GM03348 (cell line): ENCODE measurements at regions not wholly inside any gene's neighbourhood (a gene's known extent, or its start where the extent isn't known, plus 50 kb on each side); places are given as distances from the start of the nearest gene placed in this dataset.

Experiments
- DNase-seq: peaks from one replicate; pipeline ENCODE4 v3.0.0; 2012; ENCODE audit warnings: low spot score

DNA sequence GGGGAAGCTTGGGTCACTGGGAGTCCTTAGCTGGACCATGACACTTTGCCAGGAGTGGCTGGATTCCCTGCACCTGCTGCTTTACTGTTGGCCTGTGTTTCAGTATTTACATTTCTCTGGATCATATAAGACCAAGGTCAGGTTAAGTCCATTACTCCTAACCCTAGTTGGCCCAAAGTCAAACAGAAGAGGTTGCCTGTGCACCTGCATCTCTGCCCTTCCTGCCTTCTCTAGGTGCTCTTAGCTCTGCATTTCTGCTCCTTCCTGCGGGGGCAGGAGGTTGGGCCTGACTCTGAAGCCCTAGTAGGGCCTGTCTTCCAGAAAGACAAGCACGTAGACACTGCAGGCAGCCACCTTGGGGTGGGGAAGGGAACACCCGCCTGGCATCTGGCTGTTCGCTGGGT, 124.3 kb downstream of the RPLP1 start:
- DNase-seq = no peak

DNA sequence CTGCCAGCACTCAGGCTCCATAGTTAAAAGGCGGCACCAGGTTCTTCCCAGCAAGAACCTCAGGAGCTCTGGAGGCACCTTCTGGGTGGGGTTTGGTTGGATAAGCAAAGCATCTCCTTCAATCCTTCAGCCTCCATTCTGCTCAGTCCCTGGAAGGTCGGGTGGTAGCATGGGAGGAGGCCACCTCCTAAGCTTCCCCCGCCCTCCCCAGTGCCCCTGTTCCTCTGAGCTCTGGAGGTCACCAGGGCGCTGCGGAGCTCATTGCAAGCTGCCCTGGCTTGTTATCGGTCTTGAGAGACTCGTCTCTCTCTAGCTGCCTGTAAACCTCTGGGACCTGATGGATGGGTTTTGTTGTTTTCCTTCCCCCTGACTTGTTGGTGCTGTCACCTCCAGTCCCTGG, 124.8 kb downstream of the RPLP1 start:
- DNase-seq = no peak

DNA sequence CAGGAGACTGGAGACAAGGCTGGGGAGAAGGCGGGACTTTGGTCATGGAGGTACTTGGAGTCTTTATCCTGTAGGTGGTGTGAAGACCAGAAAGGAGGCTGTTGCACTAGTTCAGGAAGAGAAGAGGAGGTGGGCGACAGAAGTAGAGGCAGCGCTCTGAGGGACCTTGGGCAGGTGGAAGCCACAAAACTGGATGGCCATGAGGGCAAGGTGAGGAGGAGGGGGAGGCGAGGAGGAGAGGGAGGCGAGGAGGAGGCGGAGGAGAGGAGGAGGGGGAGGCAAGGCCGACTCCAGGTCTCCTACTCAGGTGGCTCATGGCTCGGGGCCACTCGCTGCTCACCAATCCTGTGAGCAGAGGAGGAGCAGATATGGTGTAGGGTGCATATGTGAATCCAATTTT, 125.6 kb downstream of the RPLP1 start:
- no peak for DNase-seq

DNA sequence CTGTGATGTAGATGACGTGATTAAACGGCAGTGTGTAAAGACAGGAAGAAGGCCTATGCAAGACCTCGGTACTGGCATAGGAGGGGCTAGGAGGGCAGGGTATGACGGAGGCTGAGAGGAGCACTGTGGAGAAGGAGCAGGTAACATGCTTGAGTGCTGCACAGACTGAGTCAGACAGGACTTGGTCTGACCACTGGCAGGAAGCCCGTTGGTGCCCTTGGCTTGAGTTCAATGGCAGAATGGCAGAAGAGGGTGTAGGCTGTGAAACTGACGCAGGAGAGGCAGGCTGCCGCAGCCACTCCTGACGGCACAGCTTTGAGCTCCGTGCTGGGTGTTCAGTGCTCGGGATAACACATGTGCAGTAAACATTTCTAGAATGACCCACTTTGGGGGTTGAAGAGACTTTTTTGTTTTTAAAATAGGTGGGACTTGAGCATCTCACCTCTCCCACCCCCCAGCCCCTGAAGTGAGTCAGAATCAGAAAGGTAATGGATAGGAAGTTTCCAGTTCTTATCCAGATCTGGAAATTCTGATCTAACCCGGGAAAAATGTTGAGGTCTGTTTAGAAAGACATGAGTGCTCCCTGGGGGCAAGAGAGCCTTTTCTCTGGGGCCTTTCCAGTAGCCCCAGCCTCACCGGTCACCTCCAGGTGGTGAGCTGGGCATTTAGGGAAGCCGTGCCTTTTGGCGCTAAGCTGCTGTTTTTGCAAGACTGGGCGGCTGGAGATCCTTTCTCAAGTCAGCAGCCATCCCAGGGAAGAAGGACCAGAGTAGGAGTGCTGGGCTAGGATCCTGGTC, 126.4 kb downstream of the RPLP1 start:
- no peak for DNase-seq

DNA sequence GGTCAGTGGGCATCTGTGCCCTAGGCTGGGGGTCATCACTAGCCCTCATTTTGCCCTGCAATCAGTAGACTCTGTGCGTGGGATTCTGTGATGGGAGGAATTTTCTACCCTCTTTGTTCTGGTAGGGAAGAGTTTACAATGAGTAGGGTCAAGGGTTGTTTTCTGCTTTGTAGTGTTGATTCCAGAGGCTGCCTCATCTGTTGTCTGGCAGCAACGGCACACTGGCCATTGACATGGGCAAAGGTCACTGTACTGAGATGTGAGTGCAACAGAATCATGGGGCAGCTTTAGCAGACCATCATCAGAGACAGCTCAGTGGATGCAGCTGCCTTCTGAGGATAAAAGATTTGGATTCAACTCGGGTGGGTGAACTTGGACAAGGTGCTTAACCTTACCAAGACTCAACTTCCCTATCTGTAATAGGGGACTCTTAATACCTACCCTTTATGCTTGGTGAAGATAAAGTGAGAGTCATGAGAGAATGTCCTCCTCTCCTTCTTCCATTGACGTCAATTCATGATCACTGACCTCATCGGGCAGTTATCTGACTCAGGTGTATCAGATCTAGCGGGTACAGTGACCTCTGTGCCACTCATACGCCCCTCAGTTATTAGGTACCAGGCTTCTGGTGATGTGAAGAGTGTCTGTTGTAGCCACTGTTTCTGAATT, 127.5 kb downstream of the RPLP1 start:
- DNase-seq = no peak

DNA sequence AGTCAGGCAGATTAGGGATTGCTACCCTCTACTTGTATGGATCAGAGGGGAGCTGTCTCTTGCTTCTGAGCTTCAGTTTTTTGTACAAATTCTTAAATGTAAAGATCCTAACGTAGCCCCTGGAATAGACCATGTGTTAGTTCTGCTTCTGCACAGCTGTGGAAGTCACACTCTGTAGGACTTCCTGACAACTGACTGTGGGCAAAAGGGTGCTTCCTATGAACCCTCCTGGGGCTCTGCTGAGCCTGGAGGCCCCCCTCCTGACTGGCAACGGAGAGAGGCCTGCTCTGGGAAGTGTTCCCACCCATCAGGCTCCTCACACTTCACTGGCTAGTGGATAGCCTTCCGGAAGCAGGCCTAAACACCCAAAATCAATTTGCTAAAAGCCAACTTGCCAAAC, 131.0 kb downstream of the RPLP1 start:
- DNase-seq = no peak

DNA sequence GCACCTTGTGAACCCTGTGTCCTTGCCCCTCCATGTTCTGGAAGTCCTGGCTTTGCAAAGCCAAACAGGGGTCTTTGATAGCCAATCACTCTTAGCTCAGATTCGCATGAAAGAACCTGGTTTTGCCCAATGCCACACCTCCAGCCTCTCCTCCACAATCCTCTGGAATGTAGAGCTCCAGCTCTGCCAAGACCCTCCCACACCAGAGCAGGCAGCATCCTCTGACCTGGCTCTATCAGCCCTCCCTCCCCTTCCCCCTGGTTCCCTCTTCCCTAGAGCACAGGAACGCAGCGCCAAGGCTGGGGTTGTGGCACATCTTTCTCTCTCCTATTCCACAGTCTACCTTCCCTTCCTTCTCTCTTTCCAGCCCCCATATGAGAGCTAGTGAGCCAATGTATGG, 133.3 kb downstream of the RPLP1 start:
- no peak for DNase-seq

DNA sequence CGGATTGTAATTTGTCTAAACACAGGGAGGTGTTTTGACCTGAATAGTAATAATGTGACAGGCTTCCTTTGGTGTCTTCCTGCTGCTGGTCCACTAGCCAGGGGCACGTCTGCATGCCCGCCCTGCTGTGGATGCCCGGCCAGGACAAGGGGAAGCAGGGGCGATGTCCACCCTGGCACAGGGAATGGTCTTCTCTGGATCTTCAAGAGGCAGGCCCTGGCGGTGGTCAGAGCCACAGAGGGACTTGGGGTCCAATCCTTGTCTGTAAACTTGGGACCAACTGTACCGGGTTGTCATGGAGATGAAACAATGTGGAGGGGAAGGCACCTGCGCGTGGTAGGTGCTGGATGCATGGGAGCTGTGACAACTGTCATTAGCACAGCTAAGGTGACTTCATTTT, 134.1 kb downstream of the RPLP1 start:
- no peak for DNase-seq

DNA sequence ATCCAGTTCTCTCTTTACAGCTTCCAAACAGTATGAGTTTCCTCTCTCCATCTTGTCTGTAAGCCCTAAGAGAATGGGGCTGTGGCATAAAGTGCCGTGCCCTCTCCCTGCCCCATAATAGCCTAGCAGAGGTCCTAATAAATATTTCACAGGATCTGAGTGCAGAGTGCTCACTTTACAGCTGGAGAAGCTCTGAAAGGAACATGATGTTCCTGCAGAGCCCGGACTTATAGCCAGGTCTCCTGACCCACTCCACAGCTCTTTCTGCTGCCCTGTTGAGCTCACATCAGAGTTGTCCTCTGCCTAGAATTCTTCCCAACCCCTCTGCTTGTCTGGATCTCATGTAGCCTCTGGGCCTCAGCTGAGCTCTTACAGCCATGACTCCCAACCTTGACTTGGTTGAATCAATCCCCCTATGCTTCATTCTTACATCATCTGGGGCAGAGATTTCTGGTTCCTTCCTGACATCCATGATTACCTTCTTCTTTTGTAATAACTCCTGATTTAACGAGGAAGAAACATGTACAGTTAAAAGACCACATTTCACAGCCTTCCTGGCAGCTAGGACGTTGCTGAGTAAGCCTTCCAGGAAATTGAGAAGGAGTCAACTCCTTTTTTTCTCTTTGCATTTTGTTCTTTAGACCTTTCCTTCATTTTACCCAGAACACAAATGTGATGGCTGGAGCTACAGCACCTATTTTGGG, 135.3 kb downstream of the RPLP1 start:
- DNase-seq = no peak

DNA sequence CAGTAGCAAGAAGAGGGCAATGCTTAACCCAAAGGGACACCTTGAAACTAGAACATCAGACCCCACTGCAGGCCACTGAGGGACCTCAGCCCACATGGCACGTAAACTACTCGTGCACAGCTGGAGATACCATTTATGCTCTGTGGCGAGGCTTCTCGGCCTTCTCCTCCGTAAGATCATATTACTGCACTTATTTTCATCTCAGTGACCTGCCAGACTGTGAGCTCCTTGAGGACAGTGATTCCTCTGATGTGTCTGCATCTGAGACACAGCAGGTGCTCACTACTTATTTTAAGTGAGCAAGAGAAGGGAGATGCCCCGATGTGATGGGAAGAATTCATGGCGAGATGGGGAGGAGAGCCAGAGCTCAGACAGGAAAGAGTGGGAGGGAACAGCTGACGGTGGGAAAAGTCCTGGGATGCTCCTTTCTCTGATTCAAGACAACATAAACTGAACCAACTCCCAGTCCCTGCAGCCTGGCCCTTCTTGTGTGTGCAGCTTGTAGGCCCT, 137.6 kb downstream of the RPLP1 start:
- DNase-seq = no peak

DNA sequence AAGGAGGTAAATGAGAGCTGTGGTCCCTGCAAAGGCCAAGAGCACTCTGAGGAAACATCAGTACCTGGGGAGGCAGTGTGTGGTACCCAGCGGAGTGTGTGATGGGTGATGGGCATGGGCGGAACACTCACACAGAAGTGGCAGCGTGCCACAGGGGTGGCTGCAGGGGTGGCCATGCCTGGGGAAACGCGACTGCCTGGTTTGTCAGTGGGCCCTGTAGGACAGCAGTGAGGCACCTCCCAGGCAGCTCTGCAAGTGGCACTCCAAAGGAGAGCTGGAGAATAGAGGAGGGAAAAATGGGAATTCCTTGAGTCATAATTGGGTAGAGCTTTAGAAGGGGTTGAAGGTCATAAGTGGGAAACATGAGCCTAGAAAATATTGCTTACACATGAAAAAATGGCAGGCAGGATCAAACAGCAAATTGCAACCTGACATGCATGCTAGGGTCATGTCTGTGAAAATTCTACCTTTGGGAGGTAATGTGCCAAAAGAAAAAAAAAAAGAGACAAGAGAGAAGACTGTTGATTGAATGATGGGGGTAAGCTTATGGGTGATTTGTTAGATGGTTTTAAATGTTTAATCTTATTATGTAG, 138.4 kb downstream of the RPLP1 start:
- no peak for DNase-seq

DNA sequence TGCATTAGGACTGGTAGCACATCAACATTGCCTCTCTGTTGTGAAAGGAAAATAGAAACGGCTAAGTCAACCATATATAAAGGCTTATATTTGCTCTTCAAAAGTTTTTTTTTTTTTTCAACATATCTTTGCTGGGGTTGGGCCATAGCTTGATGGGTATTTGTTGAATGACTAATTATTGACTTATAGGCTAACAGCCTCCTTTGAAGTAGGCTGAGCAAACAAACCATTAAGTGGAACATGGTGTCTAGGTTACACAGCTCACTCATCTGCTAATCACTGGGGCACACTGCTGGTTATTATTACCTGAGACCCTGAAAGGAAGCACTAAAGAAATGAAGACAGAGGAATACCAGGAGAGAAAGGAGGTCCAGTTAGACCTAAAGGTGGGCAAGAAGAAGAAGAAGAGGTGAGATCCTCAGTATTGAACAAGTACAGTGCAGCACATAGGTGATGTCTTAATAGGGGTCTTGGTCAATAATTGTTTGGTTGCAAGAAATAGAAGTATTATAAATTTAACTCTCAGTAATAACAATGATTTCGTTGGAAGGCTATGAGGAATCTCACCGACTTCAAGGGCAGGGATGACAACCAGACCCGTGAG, 139.4 kb downstream of the RPLP1 start:
- DNase-seq = no peak

DNA sequence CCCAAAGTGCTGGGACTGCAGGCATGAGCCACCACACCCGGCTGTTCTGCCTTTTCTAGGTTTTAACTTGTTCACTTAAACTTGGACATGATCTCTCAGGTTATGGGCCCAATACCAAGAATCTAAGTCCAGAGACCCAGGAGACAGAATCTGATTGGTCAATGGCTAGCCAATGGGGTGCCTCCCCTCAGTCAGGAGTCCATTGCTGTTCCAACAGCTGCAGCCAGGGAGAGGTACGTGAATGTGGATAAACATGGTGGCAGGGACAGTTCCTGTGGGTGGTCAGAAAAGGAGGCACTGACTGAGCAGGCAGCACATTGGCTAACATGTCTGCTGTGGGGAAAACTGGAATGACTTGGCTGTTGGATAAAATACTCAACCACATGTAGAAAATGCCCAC, 140.3 kb downstream of the RPLP1 start:
- DNase-seq = no peak

DNA sequence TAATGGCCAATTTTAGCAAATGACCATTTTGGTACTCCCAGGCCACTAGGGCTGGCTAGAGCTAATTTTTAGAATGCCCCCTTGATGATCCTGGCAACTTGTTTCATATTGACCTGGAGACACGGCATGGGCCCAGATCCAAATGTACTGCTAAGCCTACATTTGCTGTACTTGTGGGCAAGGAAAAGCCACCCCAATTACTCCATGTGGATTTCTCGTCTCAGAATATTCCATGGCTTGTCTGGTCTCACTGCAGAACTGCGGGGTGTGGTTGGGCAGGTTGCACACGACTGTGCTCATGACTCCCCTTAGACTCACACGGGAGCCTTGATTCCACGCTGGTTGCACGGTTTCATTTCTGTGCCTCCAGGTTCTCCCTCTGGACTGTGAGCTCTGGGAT, 140.9 kb downstream of the RPLP1 start:
- DNase-seq = no peak

DNA sequence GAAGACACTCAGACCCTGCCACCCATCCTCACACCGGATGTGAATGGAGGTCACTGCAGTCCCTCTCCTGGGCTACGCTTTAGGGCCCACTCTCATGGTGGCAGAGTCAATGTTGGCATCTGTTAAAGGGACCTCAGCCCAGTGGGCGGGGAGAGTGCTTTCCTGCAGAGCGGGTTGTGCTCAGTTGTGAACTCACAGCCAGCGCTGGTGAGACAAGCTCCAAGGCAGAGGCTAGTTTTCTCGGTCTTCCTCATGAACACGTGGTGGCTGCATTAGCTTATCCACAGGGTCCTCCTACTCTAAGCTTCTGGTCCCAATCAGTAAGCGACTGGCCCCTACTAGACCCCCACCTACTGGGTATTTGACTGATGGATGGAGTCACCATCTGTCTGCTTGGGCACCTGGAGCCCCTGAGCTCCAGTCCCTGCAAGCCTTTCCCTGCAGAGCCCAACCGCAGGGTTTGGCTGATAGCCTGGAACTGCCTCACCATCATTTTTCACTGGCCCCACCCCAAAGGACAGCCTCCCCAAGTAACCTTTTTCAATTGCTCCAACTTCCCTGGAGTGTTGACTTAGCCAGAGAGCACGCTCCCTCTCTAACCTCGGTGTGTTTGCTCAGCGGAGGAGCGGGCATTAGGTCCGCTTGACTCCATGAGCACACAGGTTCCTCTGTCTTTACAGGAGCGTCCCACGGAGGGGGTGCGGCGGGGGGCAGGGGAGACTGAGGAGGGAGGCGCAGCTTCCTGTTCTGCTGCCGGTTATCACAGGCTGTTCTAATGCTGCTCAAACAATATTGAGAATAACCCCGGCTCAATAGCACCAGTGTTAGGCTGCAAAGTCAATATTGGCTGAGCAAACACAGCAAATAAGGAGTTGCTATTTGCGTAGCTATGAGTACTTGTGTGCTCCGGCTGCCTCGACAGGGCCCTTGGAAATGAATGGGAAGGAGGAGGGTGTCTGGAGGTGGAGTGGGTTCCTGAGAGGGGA, 141.7 kb downstream of the RPLP1 start:
- DNase-seq = peak; percentile 51

DNA sequence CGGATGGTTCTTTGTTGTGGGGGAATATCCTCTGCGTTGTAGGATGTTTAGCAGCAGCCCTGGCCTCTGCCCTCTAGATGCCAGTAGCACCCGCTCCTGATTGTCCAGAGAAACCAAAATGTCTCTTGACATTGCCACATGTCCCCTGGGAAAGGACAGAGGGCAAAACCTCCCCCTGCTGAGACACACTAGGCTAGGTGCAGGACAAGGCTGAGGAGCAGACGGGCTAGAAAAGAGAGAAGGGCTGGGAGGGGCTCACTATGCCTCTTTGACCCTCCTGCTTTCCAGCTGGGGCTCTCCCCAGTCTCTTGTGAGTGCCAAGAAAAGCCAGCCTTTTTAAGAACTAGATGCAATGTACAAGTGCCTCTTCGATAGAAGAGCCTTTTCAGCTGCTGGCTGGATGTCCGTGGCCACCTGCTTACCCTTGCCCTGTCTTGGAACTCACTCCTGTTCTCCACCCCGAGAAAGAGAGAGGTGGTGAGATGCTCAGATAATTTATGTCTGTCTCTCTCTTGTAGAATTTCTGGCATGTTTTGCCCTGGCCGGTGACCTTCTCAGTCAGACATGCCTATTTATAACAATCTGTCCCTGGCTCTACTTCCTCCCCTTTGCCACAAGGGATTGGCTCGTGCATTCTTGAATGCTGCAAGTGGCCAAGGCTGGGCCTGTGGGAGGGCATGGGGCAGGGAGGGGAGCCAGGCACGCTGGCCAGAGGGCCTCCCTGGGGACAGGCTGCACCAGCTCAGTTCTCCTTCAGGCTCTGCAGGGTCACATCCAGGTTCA, 142.6 kb downstream of the RPLP1 start:
- peak; percentile 27 for DNase-seq

DNA sequence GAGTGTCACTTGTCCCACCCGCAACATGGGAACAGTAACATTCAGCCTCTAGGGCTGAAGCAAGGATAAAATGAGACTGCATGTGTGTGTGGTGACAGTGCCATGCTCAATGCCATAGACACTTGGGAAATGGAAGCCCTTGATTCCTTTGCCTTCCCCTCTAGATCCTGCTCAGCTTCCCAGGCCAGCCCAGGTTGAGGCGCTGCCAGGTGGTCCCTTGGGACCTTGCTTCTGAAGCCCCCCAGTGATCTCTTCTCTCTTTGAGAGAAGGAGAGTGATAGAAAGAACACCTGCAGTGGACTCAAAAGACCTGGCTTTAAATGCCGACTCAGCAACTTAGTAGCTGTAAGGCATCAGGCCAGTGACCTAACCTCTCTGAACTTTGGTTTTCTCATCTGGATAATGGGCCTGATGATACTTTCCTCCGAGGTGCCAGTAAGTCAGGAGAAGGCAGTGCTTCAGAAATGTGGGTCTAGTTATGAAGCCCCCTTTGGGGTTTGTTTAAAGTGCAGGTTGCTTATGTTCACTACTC, 144.5 kb downstream of the RPLP1 start:
- DNase-seq = no peak

DNA sequence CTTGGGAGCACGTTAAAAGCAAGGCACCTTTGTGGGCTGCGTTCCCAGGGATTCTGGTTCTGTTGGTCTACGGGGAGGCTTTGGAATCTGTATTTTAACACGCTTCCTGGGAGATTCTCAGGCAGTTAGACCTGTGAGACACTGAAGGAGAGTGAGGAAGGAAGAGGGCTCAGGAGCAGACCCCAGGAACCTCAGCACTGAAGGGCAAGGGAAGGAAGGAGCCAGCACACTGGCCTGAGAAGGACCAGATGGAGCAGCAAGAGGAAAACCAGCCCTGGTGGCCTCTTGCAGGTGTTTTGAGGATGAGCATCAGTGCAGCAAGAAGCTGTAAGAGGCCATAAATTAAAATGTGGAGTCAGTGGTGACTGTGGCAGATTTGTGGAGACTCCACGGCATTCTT, 146.7 kb downstream of the RPLP1 start:
- DNase-seq = no peak

DNA sequence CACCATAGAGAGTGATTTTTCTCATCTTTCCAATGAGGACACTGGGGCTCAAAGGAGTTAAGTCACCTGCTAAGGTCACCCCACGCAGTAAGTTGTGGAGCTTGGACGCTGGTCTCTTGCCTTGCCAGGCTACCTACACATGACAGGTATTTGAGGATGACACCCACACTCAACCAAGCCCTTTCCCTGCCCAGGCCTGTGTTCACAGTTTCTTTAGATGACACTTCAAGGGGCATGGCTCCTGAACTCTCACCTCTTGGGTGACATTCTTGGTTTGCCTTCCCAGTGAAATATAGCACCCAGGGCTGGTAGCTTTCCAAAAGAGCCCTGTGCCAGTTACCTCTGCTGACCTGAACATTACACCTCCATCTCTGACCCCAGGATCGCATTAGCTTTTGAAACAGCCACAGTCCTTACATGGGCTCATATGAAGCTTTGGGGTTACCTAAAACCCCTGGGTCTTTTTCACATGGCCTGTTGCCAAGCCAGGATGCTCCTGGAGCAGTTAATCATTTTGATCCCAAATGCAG, 148.0 kb downstream of the RPLP1 start:
- DNase-seq = no peak
